ENCODE measurements at regions not wholly inside any gene's neighbourhood (a gene's known extent, or its start where the extent isn't known, plus 50 kb on each side); places are given as distances from the start of the nearest gene placed in this dataset.
"Not testable (repeated sequence)": the region's sequence is repeated elsewhere in the genome, so short reads cannot be mapped to it uniquely, and the experiment has no call there.

DNA sequence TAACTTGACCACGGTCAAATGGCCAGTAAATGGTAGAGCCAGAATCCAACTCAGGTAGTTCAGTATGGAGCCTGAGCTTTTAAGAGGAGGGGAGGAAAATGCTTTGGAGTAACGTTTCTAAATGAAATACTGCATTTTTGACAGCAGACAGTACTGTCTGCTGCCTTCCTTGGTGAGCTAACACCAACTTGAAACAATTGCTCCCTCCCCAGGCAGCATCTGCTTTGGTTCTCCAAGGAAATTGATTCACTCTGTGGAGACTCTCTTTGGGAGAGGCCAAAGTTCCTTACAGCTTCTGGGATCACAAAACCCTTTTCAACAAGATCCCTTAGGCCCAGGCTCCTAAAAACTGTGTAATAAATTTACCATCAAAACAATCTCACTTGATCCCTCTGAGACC is 75.2 kb upstream of the SSBP2 start:
- no peak for DNase-seq (ENCODE audit: low read depth)

DNA sequence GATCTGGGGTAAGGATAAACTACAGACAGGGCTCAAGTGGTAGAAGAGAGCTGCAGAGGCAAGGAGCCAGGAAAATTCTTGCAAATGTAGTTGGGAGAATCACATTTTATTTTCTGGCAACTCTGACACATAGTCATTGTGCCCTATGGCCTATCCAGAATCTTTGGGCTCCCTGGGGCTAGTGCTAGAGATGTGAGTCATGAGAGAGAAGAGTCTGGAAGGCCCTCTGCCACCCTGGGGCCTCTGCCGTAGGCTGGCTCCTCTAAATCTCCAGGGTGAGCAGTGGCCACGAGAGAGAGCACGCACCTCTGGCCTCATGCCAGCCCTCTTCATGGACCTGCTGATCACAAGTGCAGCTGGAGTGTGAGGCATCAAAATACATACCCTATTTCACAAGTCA is 74.3 kb upstream of the SSBP2 start:
- no peak for DNase-seq (ENCODE audit: low read depth)

DNA sequence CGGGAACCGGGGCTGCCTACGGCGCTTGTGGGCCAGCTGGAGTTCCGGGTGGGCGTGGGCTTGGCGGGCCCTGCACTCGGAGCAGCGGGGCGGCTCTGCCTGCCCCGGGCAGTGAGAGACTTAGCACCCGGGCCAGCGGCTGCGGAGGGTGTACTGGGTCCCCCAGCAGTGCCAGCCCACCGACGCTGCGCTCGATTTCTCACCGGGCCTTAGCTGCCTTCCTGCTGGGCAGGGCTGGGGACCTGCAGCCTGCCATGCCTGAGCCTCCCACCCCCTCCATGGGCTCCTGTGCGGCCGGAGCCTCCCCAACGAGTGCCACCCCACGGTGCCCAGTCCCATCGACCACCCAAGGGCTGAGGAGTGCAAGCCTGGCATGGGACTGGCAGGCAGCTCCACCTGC is 72.8 kb upstream of the SSBP2 start:
- not testable (repeated sequence) for DNase-seq (ENCODE audit: low read depth)

DNA sequence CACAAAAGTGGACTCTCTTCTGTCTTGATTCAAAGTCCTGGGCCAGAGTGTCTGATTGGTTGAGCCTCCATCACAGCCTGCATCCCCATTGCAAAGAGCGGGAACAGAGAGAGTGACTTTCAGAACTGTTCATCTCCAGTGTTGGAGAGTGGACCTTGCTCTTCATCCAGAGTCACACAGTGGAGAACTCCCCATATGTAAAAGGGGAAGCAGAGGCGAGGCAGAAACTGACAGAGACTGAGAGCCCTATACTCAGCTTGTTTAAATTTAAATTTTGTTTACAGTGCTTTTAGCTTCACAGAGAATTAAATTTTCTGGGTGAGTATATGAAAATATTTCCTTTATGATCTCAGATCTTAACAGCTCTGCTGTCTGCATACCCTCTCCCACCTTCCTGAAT is 70.0 kb upstream of the SSBP2 start:
- DNase-seq (ENCODE audit: low read depth): no peak

DNA sequence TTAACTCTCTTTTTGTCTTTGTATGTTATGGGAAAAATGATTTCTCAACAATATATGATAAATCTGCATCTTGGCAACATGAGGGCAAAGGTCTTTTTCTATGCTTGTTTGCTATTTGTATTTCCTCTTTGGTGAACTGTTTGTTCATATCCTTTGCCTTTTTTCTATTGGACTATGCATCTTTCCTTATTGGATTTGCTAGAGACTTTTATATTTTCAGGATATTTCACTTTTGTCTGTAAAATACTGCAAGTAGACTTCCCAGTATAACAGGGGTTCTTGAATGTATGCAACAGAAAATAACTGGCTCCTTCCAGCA is 69.4 kb upstream of the SSBP2 start:
- DNase-seq (ENCODE audit: low read depth): no peak

DNA sequence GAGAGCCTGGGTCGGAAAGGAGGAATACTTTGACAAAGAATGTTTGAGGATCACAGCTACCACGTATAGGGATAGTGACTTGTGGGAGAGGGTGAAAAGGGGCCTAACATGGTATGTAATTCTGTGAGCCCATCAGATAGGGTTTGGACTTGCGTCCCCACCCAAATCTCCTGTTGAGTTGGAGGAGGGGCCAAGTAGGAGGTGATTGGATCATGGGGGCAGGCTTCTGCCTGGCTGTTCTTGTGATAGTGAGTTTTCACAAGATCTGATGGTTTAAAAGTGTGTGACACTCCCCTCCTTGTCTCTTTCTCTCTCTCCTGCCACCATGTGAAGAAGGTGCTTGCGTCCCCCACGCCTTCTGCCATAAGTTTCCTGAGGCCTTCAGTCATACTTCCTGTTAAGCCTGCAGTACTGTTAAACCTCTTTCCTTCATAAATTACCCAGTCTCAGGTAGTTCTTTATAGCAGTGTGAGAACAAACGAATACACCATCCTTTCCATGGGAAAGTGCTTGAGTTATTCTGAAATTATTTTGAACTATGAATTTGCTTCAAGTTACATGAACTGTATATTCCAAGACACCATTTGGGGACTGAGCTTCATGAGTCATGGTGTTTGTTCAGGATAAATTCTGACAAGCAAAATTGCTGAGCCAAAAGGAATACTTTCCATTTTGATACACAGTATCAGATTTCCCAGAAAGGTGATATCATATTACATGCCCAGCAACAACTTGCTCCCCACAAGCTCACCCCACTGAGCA is 68.8 kb upstream of the SSBP2 start:
- no peak for DNase-seq (ENCODE audit: low read depth)

DNA sequence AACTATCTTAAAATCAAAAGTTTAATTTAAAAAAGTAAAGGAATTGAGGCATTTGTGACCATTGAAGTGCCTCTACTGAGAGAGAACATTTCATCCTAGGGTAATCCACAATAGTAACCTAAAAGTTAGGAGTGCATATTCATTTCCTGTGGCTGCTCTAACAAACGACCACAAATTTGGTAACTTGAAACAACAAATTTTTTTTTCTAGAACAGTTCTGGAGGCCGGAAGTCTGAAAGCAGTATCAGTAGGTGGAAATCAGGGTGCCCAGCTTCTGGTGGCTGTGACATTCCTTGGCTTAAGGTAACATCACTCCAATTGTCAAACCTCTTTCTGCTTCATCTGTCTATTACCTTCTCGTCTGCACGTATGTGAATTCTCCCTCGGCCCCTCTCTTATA is 67.1 kb upstream of the SSBP2 start:
- DNase-seq (ENCODE audit: low read depth): no peak

DNA sequence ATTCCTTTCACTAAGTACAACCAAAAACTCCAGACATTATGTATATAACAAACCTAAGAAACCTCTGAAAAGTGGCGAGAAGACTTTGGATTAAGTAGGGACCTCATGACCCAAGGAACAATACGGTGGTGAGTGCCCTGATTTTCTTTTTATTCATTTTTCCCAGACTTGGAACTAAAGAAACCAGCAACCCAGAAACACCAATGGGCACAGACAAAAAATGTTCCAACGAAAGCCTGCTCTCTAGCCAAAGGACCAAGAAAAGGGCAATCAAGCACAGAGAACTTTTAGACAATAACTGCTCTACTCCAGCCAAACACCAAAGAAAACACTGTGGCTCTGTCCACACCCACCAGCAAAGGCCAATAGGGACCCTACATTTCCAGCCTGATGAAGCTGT is 66.2 kb upstream of the SSBP2 start:
- no peak for DNase-seq (ENCODE audit: low read depth)

DNA sequence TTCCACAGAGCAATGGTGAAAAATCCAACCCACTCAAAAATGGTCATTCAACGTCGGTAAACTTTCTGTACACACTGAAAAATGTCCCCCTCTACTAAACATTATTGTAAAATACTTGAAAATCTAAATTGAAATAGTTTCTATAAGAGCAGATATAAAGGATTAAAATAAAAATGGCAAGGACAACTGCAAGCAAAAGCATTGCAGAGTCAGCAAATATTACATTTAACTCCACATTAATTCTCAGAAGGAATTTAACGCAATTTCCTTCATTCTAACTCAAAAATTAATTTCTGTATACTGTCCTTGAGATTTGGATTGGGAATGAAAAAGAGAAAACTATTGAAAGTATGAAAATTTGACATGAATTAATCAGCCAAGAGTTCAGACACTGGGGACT is 64.4 kb upstream of the SSBP2 start:
- DNase-seq (ENCODE audit: low read depth): no peak

DNA sequence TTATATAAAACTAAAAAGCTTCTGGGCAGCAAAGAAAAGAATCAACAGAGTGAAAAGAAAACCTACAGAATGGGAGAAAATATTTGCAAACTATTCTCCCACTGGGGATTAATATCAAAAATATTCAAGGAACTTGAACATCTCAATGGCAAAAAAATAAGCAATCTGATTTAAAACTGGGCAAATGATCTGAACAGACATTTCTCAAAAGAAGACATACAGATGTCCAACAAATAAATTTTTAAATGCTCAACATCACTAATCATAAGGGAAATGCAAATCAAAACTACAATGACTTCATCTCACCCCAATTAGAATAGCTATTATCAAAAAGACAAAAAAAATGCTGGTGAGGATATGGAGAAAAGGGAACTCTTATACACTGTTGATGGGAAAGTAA is 57.2 kb upstream of the SSBP2 start:
- DNase-seq (ENCODE audit: low read depth): no peak

DNA sequence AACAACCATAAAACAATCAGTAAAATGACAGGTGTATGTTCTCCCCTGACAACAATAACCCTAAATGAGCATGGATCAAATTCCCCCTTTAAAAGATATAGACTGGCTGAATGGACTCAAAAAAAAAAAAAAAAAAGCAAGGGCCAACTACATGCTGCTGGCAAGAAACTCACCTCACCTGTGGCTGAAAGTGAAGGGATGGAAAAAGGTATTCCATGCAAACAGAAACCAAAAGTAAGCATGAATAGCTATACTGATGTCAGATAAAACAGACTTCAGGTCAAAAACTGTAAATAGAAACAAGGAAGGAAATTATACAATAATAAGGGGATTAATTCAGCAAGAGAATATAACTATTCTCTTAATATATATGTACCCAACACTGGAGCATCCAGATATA is 54.2 kb upstream of the SSBP2 start:
- DNase-seq (ENCODE audit: low read depth): no peak

DNA sequence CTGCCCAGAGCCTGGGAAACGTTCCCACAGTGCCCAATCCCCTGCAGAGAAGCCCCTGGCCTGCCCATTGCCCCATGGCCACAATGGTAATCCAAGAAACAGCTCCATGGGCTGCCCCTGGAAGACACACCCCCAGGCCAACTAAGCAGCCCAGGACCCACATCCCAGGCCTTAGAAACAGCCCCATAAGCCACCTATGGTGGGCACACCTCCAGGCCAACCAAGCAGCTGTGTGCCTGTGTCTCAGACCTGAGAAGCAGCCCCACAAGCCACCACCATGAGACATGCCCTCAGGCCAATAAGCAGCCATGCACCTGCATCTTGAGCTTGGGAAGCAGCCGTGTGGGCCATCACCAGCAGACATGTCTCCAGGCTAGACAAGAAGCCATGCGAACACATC is 52.9 kb upstream of the SSBP2 start:
- no peak for DNase-seq (ENCODE audit: low read depth)

DNA sequence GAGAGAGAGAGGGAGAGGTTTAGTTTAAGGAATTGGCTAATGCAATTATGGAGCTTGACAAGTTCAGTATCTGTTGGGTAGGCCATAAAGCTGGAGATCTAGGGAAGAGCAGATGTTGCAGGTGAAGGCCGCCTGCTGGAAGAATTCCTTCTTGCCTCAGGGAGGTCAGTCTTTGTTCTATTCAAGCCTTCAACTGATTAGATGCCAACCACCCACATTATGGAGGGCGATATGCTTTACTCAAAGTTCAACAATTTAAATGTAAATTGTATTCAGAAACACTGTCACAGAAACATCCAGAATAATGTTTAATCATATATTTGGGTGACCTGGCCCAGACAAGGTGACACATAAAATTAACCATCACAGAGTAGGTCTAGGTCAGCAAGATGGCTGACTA is 51.7 kb upstream of the SSBP2 start:
- no peak for DNase-seq (ENCODE audit: low read depth)

DNA sequence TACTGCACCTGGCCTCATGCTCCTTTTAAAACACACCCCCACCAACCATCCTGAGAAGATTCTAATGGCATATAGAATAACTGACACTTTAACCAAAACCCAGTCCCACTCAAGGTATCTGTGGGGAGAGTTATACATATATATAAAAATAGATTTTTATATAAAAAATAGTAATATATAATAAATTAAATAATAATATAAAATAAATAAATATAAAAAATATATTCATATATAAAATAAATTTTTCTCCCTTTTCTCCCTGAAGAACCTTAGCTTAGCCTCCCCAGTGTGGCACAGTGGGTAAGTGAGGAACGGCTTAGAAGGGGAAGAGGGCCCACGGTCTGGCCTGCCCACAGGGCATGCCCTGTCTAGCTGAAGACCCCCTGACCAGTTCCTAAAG is 51.1 kb upstream of the SSBP2 start:
- DNase-seq (ENCODE audit: low read depth): no peak

DNA sequence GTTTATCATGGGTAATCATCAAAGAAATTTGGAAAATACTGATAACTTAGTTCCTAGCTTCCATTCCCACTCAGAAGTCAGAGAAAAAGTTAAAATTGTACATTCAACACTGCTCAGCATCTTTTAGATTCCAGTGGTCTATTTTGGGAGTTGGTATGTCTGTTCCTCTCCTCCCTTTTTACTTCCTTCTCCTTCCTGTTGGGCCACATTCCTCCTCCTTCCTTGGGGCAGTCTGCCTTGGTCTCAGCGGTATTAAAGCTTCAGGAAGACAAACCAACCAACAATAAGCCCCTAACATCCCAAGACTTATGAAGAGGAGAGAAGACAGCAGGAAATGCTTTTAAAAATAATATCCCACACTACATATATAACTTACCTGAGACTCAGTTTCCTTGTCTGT is 49.9 kb upstream of the SSBP2 start:
- DNase-seq (ENCODE audit: low read depth): no peak

All from activated gamma-delta T cell treated with anti-CD3 and anti-CD28 coated beads, Interleukin-2, amount 50 U/mL, for 16 hours (primary cell).